GM19455 (cell line): ENCODE measurements at regions not wholly inside any gene's neighbourhood (a gene's known extent, or its start where the extent isn't known, plus 50 kb on each side); places are given as distances from the start of the nearest gene placed in this dataset.
"Not testable (repeated sequence)": the region's sequence is repeated elsewhere in the genome, so short reads cannot be mapped to it uniquely, and the experiment has no call there.

ENCODE experiments used
- ATAC-seq: cut with Tn5 transposase; IDR thresholded peaks from one replicate; pipeline ENCODE4 v1.9.1; 2021; ENCODE audit not compliant: unreplicated experiment

DNA sequence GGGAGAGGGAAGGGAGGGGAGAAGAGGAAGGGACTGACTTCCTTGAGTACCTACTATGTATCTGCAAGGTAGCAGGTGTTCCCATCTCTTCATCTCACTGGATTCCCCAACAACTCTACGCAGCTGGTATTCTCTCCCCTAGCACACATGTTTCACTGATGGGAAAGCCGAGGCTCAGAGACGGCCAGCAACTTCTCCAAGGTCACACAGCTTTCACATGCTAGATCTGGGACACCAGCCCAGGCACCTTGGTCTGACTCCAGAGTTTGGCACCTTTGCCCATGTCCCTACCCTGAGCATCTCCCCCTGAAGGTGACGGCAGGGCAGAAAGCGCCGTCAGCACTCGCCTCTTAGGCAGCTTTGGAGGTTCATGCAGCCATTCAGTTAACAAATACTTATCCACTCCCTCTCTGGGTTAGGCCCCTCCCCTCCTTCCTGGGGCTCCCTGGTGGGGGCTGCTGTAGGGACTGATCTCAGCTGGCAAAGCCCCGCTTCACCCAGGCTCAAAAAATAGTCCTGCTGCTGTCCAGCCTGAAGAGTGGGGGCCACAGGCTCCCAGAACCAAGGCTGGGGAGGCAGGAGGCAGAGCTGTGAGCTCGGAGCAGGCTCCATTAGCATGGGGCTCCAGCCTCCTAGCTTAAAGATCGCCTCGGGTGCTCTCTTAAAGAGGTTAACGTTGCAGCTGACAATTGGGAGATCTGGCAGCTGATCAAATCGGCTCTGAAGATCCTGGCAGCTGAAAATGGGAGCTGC lies 79.4 kb downstream of the IGLL1 start:
- ATAC-seq, result no peak

DNA sequence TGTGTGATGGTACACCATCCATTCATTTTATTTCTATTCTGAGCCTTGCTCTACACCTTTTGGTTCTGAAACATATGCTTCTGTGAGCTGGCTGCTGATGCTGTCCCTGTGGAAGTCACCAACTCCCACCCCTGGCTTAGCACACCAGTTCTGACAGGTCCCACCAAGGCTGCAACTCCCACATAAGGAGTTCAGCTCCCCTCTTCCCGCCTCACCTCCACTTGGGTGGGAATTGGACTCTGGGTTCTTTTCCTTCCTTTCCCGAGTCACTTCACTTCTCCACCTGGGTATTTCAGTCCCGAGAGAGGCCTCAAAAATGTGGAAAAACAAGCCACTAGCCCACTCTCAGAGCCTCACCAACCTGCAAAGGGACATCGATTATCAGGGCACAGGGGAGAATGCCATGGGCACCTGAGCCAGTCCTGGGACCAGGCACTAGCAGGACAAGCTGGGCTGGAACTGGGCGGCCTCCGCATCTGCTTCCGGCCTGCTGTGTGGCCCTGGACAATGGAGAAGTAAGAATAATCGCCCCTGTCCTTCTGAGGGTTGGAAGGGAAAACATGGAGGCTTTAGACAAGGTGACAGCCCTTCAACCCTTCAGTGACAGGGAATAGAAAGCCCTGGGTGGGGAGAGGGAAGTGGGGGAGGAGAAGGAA lies 80.1 kb downstream of the IGLL1 start:
- ATAC-seq, result no peak

DNA sequence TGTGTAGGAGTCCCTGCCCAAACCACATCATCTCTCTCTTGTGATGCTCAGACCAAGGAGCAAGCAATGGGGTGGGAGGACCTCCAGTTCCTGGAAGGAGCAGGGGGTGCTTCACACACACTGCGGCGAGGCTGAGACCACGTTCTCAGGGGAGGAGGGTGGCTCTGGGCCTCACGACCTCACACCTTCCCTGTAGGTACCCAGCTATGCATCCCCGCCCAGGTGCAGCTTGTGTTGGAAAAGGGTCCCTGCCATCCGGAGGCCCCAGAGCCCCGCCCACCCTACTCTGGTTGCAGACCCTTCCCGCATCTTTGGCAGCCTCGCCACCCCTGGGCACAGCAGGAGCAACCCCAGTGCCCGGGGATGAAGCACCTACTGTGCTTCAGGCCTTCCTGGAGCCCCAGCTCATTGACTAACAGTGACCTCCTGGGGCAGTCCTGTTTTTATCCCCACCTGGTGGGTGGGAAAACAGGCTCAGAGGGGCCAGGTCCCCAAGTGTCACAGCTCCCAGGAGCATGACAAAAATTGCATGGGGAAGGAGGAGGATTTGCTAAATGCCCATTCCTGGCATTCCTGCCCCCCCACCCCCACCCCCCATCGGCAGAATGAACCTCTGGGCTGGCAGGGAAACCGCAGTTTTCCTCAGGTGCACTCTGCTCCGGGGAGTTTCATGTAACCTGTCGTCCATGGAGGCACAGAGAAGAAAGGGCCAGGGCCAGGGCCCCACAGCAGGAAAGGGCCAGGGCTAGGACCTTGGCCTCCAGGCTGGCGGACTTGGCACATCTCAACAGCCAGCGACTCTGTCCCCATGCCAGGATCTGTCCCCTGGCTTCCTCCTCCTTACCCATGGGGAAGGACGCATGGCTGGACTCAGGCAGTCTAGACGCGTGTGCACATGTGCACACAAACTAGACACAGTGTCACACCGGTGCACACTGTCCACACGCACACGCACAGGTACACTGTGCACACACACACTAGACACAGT lies 81.0 kb downstream of the IGLL1 start:
- no peak for ATAC-seq

DNA sequence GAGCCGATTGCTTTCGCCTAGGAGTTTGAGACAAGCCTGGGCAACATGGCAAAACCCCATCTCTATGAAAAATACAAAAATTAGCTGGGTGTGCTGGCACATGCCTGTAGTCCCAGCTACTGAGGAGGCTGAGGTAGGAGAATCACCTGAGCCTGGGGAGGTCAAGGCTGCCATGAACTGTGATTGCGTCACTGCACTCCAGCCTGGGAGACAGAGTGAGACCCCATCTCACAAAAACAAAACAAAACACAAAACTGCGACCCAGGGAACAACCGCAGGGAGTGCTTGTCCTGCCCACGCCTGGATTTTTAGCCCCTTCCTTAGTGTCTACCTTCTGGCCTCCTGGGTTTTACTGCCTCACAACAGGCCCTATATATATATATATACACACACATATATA lies 82.2 kb downstream of the IGLL1 start:
- not testable (repeated sequence) for ATAC-seq

DNA sequence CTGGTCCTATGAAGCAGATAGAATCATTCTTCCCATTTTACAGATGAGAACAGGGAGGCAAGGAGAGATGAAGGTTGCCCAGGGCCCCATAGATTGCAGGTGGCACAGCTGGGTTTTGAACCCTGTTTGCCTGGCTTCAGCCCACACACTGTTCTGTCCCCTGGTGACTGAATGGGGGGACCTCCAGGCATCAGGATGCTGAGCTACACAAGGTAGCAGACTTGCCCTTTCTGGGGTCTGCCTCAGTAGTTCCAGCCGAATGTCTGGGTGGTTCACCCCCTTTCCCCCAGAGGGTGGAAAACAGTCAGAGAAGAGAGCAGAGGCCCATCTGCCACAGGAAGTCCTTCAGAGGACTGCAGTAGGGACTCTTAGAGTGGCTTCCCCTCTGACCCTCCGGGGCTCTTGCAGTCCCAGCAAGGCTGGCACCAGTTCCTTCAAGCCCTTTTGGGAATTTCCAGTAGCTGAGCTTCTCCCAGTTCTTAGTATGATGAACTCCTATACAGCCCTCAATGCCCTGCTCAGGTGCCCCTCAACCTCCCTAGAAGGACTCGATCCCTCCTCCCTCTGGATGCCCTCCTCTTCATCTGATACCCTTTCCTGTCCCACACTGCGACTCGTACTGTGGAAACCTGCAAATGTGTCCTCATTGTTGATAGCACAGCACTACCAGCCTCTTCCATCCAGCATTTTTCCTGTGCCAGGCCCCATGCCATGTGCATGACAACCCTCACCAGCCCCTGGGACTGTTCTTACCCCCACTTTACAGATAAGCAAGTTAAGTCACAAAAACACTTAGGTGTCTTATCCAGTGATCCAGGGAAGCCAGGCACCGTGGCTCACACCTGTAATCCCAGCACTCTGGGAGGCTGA lies 82.8 kb downstream of the IGLL1 start:
- ATAC-seq, result no peak

DNA sequence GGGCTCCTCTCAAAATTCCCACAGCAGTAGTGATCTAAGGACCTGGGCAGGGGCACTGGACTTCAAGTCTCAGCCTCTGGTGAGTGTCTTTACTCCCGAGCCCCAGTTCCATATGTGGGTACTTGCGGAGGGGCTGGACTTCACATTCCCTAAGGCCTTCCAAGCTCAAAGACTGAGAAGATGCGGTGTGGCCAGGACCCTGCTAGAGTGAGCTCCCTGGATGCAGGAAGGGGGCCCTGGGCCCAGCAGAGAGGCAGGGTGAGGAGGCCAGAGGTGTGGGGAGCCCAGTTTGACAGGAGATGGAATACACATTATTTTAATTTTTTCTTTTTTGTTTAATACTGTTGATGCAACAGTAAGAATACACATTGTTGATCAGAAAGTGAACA lies 83.7 kb downstream of the IGLL1 start:
- no peak for ATAC-seq

DNA sequence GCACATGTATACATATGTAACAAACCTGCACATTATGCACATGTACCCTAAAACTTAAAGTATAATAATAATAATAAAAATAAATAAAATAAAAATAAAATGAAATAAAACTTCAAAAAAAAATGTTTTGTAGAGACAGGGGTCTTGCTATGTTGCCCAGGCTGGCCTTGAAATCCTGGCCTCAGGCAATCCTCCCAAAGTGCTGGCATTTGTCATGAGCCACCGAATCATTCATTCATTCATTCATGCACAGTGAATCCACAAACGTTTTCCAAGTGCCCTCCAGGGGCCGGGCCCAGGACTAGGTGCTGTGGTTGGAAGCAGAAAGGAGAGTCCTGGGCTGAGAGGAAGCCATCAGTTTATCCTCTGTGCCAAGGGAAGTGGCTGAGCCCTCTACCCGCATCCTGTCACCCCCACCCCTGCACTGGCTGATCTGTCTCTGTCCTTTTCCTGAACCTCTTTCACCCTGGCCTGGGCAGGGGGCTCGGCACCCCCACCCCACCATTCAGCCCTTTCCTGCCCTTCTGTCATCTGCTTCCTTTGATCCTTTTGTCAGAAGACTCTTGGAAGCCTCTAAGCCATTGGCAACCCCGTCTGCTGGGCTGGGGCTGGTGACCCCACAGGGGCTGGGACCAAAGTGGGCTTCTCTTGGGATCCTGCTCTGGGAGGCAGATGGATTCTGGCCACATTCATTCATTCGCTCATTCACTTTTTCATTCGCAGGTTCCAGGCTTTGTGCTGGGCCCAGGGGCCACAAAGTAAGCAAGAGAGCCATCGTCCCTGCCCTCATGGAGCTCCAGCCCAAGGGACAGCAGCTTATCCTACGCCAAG lies 84.3 kb downstream of the IGLL1 start:
- ATAC-seq, result no peak

DNA sequence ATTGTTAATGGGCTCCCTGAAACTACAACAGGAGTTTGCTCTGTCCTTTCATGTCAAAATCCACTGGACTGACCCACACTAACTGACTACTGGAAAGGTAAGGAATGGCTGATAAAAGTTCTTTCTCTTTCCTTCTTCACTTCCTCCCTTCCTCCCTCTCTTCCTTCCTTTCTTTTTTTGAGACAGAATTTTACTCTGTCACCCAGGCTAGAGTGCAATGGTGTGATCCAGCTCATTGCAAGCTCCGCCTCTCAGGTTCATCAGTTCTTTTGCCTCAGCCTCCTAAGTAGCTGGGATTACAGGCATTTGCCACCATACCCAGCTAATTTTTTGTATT lies 85.2 kb downstream of the IGLL1 start:
- ATAC-seq, result no peak

DNA sequence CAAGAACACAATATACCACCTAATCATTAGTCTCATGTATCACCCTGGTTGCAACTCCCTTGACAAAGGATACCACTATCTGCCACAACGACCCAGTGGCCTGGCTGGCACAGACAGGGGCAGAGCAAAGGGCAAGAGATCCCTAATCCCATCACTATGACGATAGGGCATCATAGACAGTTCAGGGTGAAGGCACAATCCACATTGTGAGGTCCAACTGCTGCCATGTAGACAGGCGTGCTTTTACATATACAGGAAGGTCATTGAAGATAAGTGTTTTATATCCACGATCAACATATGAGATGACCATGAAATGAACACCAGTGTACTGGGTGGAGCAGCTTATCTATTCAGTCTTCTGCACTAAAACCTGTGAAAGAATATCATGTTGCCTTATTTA lies 94.6 kb downstream of the IGLL1 start:
- ATAC-seq, result no peak

DNA sequence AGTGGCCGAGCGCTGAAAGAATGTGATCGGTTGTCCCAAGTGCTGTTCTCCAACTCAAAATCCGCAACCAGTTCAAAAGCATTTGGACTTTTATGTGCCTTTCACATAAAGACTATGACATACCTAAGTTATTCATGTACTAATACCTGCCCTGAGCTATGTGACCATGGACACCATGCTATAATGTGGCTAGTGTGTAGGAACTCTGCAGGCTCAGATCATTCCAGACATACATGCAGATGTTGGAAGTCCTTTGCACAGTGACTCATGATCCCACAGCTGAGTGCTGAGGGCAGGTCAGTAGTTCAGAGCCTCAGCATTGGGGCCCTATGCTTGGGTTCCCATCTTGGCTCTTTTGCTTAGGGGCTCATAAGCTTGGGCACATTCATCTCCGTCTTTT lies 95.4 kb downstream of the IGLL1 start:
- ATAC-seq, result no peak

DNA sequence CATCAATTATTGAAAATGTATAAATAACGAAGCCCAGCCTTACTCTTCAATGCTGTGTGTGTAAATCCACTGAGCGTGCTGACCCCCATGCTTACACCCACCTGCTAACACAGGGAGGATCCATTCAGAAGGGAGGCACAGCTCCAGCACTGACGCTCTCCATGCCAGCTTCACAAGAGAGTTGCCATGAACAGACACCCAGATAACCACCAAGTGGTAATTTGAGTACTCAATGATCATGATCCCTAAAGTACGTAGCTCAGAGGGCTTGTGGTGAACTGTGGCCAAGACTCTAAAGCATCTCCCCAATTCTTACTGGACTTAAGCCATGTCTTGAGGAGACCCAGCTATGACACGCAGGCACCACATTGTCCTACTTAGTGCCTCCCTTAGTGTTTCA lies 98.7 kb downstream of the IGLL1 start:
- ATAC-seq, result no peak

DNA sequence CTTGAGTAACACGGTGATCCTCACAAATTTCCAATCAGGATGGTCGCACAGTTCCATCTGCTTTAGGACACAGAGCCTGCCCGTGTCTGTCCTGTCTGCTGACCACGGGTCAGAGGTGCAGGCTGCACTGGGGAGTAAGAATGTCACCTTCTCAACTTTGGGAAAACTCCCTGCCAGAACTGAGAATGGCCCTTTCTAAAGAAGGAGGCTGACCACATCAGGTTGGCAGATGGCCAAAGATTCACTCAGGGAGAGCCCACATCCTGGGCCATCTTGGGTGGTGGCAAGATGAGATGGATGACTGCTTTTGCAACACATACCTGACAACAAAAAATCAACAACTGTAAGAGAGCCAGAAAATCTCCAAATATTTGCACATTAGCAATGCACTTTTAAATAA lies 101.9 kb downstream of the IGLL1 start:
- ATAC-seq, result no peak

DNA sequence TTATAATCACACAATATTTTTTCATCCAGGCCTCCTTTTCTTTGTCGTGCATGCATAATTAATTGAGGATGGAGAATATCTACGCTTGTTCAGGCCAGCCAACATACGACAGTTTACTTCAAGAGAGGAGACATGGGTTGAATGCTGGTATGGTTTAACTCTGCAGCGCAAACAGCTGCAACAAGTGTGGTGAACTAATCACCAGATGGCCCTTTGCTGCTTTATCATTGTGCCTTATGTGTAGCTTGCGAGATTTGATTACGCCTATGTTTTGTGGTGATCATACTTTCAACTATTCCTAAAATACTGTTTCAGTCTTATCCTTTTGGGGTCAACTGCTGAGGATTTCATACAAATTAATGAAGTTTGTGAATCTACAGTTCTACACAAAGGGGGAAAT lies 105.6 kb downstream of the IGLL1 start:
- not testable (repeated sequence) for ATAC-seq

DNA sequence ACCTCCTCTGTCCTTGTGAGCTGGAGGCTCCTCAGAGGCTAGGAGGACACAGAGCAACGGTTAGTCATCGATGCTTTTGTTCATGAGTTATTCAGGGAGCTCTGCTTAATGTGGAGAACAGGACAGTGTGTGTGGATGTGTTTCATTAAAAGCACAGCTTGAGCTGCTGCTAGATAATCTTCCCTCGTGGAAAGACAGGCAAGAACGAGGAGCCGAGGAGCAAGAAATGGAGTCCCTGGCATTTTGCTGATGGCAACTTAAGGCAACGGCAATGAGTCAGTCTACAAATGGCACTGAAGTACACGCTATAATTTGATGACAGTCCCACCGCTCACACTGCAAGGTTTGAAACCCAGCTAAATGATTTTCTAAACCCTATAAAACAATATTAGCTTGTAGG lies 106.2 kb downstream of the IGLL1 start:
- ATAC-seq, result no peak

DNA sequence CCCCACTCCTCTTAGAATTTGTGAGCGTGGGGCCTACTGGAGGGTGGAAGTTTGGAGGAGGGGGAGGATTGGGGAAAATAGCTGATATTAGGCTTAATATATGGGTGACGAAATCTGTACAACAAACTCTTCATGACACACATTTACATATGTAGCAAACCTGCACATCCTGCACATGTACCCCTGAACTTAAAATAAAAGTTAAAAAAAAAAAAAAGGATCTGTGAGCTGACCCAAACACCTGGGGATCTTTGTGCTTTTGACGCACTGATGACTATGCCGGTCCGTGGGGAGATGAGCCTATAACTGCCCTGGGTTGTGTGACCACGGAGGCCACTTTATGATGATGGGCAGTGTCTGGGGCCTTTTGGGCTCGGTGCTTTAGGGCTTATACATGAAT lies 107.7 kb downstream of the IGLL1 start:
- not testable (repeated sequence) for ATAC-seq

DNA sequence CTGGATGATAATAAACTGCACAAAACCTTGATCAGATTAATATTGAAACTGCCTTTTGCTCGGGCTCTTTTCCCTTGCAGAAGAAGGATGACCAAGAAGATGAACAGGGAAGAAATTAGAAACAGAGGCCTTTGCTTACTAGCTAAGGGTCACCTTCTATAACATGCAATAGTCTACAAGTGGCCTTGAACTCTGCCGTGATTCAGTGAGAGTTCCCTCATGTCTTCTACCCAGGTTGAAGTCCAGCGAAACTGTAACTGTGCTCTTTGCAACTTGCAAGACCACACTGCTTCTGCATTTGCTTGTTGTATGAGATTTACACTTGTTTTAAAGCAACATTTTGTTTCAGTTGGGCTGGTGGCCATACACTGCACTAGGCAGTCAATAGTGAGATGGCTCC lies 108.4 kb downstream of the IGLL1 start:
- ATAC-seq, result no peak

DNA sequence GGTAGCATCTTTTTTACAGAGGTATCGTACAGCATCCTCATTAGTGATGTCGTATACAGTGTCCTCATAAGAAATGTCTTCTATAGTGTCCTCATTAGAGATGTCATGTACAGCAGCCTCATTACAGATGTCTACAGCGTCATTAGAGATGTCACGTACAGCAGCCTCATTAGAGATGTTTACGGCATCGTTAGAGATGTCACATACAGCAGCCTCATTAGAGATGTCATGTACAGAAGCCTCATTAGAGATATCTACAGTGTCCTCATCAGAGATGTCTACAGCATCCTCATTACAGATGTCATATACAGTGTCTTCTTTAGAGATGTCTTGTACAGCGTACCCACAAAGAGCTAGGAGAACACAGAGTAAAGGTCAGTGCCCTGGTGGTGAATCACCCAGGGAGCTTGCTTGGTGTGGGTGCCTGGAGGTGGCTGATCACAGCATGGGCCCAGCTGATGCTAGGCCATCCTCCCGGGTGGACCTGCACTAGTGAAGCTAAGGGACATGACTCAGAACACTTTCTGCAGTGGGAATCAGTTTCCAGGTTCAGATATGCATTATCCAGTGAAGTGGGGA lies 109.2 kb downstream of the IGLL1 start:
- no peak for ATAC-seq

DNA sequence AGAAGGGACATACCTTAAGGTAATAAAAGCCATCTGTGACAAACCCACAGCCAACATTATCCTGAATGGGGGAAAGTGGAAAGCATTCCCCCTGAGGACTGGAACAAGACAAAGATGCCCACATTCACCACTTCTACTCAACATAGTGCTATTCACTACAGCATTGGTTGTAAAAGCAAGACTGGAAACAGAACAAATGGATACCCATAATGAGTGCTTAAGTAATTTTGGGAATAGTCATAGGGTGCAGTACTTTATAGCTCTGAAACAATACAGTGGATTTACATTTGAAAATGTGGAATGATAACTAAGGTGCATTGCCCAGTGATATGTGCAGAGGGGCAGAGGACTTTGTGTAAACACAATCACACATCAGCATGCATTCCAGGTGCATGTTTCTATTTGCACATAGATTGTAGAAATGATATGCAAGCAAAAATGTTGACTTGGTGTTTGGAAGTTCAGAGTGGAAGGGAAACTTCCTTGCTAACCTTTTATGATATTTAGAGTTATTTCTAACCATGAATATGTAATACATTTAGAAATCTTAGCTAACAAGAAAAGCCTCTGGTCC lies 112.3 kb downstream of the IGLL1 start:
- ATAC-seq, result no peak

DNA sequence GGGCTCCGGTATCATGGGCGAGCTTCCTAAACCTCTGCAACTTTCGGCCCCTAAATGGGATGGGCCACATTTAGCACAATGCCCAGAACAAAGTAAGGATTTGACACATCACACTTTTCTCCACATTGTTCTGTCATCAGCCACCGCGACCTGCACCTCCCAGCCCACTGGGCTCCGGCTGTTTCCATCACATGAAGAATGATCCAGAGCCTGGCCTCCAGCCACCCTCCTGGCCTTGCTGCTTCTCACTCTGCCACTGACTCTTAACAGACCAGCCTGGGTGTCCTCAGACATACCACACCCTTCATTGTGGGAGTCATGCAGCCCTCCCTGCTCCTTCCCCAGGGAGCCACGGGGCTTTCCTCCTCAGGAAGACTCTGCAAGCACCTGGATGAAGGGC lies 113.7 kb downstream of the IGLL1 start:
- no peak for ATAC-seq
